ENCODE measurements at regions not wholly inside any gene's neighbourhood (a gene's known extent, or its start where the extent isn't known, plus 50 kb on each side); places are given as distances from the start of the nearest gene placed in this dataset.

- no peak for TF ChIP-seq POLR2AphosphoS5 (IDR thresholded peaks at IDR 0.05; ENCODE audit: low read depth, low read length)
- TF ChIP-seq POLR2A (IDR thresholded peaks at IDR 0.05; ENCODE audit: low read depth, low read length), result no peak
- no peak for TF ChIP-seq TAF1 (IDR thresholded peaks at IDR 0.05; ENCODE audit: low read depth, low read length)
Observed at GRCh38 chr7:118496138-118496644, 271.7 kb downstream of the ANKRD7 start.
